ENCODE measurements at regions not wholly inside any gene's neighbourhood (a gene's known extent, or its start where the extent isn't known, plus 50 kb on each side); places are given as distances from the start of the nearest gene placed in this dataset.

GRCh38 chr15:93174836-93175235 is 85.8 kb upstream of the RGMA start:
- no peak for DNase-seq

- no peak for DNase-seq
These were observed 84.4 kb upstream of the RGMA start for GRCh38 chr15:93173369-93173768.

GRCh38 chr15:93171476-93171875 is 82.5 kb upstream of the RGMA start:
- DNase-seq = no peak

- no peak for DNase-seq
These were observed 81.3 kb upstream of the RGMA start for GRCh38 chr15:93170329-93170728.

- no peak for DNase-seq
These were observed 79.9 kb upstream of the RGMA start for GRCh38 chr15:93168910-93169309.

GRCh38 chr15:93167291-93167690 is 78.3 kb upstream of the RGMA start:
- DNase-seq = no peak

- no peak for DNase-seq
These were observed 77.7 kb upstream of the RGMA start for GRCh38 chr15:93166675-93167074.

GRCh38 chr15:93165734-93166470 is 76.9 kb upstream of the RGMA start:
- DNase-seq = no peak

- DNase-seq = no peak
These were observed 75.4 kb upstream of the RGMA start for GRCh38 chr15:93164409-93164808.

- no peak for DNase-seq
These were observed 73.5 kb upstream of the RGMA start for GRCh38 chr15:93162560-93162959.

- DNase-seq = no peak
These were observed 70.9 kb upstream of the RGMA start for GRCh38 chr15:93159930-93160329.

- no peak for DNase-seq
These were observed 69.3 kb upstream of the RGMA start for GRCh38 chr15:93158097-93158900.

GRCh38 chr15:93154666-93155065 is 65.7 kb upstream of the RGMA start:
- no peak for DNase-seq

GRCh38 chr15:93152951-93153350 is 63.9 kb upstream of the RGMA start:
- no peak for DNase-seq

- DNase-seq = no peak
These were observed 63.3 kb upstream of the RGMA start for GRCh38 chr15:93152360-93152759.

- DNase-seq = no peak
These were observed 62.2 kb upstream of the RGMA start for GRCh38 chr15:93150910-93151881.

GRCh38 chr15:93146601-93147000 is 57.6 kb upstream of the RGMA start:
- DNase-seq = no peak

GRCh38 chr15:93146196-93146595 is 57.2 kb upstream of the RGMA start:
- DNase-seq = no peak

GRCh38 chr15:93144463-93145236 is 55.6 kb upstream of the RGMA start:
- no peak for DNase-seq

GRCh38 chr15:93143186-93143585 is 54.2 kb upstream of the RGMA start:
- no peak for DNase-seq

- no peak for DNase-seq
These were observed 52.4 kb upstream of the RGMA start for GRCh38 chr15:93141371-93141794.

GRCh38 chr15:93139436-93139835 is 50.4 kb upstream of the RGMA start:
- DNase-seq = no peak
